Mammary epithelial cell (primary cell): ENCODE measurements at regions not wholly inside any gene's neighbourhood (a gene's known extent, or its start where the extent isn't known, plus 50 kb on each side); places are given as distances from the start of the nearest gene placed in this dataset.

ENCODE experiments used
- CTCF ChIP-seq, 2 donors: IDR thresholded peaks in 1 of 2; conservative IDR thresholded peaks in 1 of 2; 2 replicates each; pipeline ENCODE4 v1.5.1; 2011 to 2012; ENCODE audit warnings: inconsistent platforms in 2 of 2, low read length in 2 of 2, mild to moderate bottlenecking in 2 of 2, control low read depth in 1 of 2, low read depth in 1 of 2; ENCODE audit not compliant: insufficient read depth in 1 of 2; ENCODE audit errors: extremely low read depth in 1 of 2
- EZH2 ChIP-seq: IDR thresholded peaks from 2 replicates; pipeline ENCODE4 v1.6.1; 2012; ENCODE audit warnings: low read length, inconsistent platforms, borderline replicate concordance

- TF ChIP-seq CTCF (conservative IDR thresholded peaks at IDR 0.05 in 1 of 2, IDR thresholded peaks at IDR 0.05 in 1 of 2; ENCODE audit: extremely low read depth in 1 of 2, insufficient read depth in 1 of 2, low read depth in 1 of 2, low read length in 2 of 2), result no peak
- TF ChIP-seq EZH2, result no peak
These were observed 111.6 kb downstream of the RAMP3 start for GRCh38 chr7:45269192-45269591.
